ENCODE measurements at regions not wholly inside any gene's neighbourhood (a gene's known extent, or its start where the extent isn't known, plus 50 kb on each side); places are given as distances from the start of the nearest gene placed in this dataset.

DNA sequence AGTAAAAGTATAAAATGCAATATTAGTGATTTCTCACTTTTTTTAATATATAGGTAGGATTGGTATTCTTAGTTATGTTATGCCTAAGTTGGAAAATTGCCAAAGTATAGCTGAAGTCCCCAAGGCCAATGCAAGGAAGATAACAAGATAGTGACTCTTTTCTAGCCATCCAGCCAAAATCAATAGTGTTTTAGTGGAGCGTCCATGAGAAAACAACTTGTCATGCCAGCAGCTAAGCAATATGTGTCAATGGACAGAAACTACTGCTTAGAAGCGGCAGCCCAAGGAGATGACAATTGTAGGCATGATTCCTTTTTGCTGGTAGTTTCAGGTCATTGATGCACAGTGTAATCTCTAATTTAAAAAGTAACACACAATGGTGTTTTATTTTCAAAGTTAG lies 1444.6 kb downstream of the SUCLG1 start:
- no peak for ATAC-seq (ENCODE audit: low FRiP score)
- no peak for DNase-seq (ENCODE audit: low spot score)
- TF ChIP-seq, protein P1, sequence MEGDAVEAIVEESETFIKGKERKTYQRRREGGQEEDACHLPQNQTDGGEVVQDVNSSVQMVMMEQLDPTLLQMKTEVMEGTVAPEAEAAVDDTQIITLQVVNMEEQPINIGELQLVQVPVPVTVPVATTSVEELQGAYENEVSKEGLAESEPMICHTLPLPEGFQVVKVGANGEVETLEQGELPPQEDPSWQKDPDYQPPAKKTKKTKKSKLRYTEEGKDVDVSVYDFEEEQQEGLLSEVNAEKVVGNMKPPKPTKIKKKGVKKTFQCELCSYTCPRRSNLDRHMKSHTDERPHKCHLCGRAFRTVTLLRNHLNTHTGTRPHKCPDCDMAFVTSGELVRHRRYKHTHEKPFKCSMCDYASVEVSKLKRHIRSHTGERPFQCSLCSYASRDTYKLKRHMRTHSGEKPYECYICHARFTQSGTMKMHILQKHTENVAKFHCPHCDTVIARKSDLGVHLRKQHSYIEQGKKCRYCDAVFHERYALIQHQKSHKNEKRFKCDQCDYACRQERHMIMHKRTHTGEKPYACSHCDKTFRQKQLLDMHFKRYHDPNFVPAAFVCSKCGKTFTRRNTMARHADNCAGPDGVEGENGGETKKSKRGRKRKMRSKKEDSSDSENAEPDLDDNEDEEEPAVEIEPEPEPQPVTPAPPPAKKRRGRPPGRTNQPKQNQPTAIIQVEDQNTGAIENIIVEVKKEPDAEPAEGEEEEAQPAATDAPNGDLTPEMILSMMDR (IDR thresholded peaks at IDR 0.05), result no peak

- no peak for DNase-seq (ENCODE audit: low spot score)
- TF ChIP-seq, protein P1 (IDR thresholded peaks at IDR 0.05), result no peak
- ATAC-seq (ENCODE audit: low FRiP score), result no peak
These were observed 1452.1 kb downstream of the SUCLG1 start for GRCh38 chr2:83006961-83007360.

DNA sequence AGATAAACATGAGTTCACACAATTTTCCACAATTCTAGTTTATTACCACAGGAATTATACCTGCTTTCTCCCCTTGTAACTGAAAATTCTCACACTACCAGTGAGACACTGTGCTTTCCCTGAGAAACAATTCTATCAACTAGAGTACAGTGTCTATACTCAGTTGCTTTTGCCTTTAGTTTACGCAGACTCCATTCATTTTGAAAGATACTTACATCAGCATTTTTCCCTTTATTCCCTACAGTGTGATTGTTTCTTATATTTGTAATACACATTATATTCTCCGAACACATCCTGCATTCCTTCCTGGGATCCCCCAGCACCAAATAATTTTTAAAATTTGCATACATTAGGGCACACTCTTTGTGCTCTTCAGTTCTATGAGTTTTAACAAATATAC lies 1455.5 kb downstream of the SUCLG1 start:
- TF ChIP-seq, protein P1 (IDR thresholded peaks at IDR 0.05), result no peak
- no peak for ATAC-seq (ENCODE audit: low FRiP score)
- DNase-seq (ENCODE audit: low spot score), result no peak

DNA sequence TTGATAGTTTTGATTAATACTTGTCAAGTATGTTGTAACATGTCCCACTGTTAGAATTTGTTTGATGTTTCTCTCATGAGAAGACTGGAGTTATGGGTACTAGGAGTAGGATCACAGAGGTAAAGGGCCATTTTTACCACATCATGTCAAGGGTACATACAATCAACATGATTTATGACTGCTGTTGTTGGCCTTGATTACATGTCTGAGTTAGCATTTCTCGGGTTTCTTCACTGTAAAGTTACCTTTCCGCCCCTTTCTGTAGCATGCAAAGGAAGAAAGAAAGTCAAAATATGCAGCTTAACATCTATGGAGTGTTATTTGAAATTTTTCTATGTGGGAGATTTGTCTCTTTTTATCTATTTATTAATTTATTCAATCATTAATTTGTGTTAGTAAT lies 1456.4 kb downstream of the SUCLG1 start:
- TF ChIP-seq, protein P1 (IDR thresholded peaks at IDR 0.05), result no peak
- ATAC-seq (ENCODE audit: low FRiP score) (no peak), DNase-seq (ENCODE audit: low spot score) (no peak)

- ATAC-seq (ENCODE audit: low FRiP score) (no peak), DNase-seq (ENCODE audit: low spot score) (no peak)
- TF ChIP-seq, protein P1 (IDR thresholded peaks at IDR 0.05), result no peak
These were observed 1460.3 kb downstream of the SUCLG1 start for GRCh38 chr2:82998781-82999180.

- TF ChIP-seq, protein P1 (IDR thresholded peaks at IDR 0.05), result no peak
- DNase-seq (ENCODE audit: low spot score), result no peak
- no peak for ATAC-seq (ENCODE audit: low FRiP score)
These were observed 1462.9 kb downstream of the SUCLG1 start for GRCh38 chr2:82996217-82996616.

DNA sequence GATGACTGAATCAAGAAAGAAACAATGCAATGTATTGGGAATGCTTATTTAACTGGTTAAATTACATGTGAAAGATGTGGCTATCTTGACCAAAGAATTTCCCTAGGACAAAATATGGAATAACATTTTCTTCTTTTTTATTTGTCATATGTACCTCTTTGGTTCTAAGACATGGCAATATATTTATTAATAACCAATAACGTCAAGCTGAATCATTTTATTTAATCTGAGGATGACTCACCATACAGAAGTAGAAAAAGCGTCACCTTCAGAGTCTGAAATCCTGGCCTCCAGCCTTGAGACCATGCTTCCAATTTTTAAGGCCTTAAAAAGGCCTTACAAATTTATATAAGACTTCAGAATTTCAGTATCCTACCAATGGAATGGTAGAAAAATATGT lies 1464.9 kb downstream of the SUCLG1 start:
- ATAC-seq (ENCODE audit: low FRiP score), result no peak
- DNase-seq (ENCODE audit: low spot score), result no peak
- TF ChIP-seq, protein P1 (IDR thresholded peaks at IDR 0.05), result no peak

Measured in omental fat pad (tissue), 3 donors.